ENCODE measurements at regions not wholly inside any gene's neighbourhood (a gene's known extent, or its start where the extent isn't known, plus 50 kb on each side); places are given as distances from the start of the nearest gene placed in this dataset.

DNA sequence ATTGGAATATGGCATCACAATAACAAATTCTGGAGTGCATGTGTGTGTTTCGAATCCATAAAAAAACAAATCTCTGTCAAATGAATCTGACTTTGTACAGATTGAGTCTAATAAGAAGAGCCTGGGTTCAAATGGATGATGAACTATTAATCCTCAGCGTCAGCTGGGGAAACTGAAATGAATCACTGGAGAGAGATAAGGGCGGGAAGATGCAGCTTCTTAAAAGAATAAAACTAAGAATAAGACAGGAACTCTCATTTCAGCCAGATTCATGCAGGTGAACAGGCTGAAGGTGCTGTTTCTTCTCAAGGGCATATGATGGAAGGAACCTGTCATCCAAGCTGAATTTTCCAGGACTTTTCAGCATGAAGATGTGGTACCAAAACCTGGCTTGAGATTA is 202.6 kb upstream of the TRIB2 start:
- WGBS, 2 donors, result 91 to 94% methylated on average over 3 of the region's 3 CpGs
- no peak overlapping the region for H3K4me3 ChIP-seq (replicated peaks in 1 of 3)
- H3K4me1 ChIP-seq, result no peaks in the 10 kb centered on the region
- H3K27me3 ChIP-seq, result no peaks in the 10 kb centered on the region
- DNase-seq, result no peak
- intact Hi-C loops (cut with DNase I), result no loop called here
- no peak for TF ChIP-seq POLR2A (IDR thresholded peaks at IDR 0.05)
- TF ChIP-seq, protein P1, sequence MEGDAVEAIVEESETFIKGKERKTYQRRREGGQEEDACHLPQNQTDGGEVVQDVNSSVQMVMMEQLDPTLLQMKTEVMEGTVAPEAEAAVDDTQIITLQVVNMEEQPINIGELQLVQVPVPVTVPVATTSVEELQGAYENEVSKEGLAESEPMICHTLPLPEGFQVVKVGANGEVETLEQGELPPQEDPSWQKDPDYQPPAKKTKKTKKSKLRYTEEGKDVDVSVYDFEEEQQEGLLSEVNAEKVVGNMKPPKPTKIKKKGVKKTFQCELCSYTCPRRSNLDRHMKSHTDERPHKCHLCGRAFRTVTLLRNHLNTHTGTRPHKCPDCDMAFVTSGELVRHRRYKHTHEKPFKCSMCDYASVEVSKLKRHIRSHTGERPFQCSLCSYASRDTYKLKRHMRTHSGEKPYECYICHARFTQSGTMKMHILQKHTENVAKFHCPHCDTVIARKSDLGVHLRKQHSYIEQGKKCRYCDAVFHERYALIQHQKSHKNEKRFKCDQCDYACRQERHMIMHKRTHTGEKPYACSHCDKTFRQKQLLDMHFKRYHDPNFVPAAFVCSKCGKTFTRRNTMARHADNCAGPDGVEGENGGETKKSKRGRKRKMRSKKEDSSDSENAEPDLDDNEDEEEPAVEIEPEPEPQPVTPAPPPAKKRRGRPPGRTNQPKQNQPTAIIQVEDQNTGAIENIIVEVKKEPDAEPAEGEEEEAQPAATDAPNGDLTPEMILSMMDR (IDR thresholded peaks at IDR 0.05), result no peak
- no peaks in the 10 kb centered on the region for H3K36me3 ChIP-seq
- no peak overlapping the region for H3K27ac ChIP-seq
- H3K9me3 ChIP-seq, result no peaks in the 10 kb centered on the region

DNA sequence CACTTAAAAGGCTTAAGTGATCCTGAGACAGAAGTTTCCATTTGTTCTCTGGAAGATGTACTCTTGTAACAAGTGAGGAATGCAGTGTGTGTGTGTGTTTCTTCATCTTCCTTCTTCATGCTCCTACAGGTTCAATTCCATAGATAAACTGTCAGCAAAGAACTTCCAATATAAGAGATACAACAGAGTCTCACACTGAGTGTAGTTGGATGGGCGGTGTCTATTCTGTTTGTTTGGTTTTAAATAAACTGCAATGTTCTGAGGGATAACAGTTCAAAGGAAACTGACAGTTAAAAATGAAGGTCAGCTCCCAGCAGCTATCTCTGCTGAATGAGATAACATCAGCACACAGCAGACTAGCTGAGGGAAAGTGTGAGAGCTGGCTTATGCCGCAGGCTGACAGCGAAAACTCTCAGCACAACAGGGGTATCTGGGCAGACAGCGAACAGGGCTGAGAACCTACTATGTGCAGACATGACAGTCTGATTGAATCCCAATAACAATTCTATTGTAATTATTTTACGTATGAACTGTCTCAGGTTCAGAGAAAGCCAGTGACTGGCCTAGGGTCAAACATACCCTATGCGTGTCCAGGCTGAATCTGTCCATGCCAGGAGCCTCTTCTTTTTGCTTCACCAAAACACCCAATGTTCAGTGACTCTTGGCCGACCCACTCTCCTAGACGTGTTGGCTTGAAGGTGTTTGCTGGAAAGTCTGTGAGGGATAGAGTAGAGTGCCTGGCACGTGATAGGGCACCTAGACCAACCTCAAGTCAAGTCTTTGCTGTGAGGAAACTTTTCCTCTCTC is 201.9 kb upstream of the TRIB2 start:
- Histone ChIP-seq H3K36me3 (no peaks in the 10 kb centered on the region), H3K27ac (no peak overlapping the region), H3K27me3 (no peaks in the 10 kb centered on the region), H3K9me3 (no peaks in the 10 kb centered on the region), H3K4me1 (no peaks in the 10 kb centered on the region), H3K4me3 (replicated peaks in 1 of 3) (no peak overlapping the region)
- intact Hi-C loops (cut with DNase I), result no loop called here
- DNase-seq, result no peak
- 84 to 88% methylated on average over 9 of the region's 9 CpGs for WGBS, 2 donors
- TF ChIP-seq, protein P1 (IDR thresholded peaks at IDR 0.05), result no peak
- no peak for TF ChIP-seq POLR2A (IDR thresholded peaks at IDR 0.05)

DNA sequence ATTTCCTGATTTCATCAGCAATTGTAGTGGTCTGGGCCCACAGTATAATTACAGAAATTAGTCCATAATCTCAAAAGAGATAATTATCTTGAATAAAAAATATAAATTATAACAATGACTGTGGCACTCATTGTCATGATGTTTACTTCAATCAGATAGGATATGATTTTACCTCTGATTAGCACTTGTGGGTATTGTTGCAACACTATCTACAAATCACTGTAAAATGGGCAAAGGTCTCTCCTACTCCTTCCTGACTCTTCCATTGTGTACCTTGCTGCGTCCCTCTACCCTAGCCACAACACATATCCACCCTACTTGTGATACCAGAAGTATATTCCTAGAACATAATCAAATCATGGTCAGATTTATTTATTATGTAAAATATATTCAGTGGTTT is 200.9 kb upstream of the TRIB2 start:
- intact Hi-C loops (cut with DNase I), result no loop called here
- no peak for DNase-seq
- 93 to 100% methylated on average over 1 of the region's 1 CpG for WGBS, 2 donors

DNA sequence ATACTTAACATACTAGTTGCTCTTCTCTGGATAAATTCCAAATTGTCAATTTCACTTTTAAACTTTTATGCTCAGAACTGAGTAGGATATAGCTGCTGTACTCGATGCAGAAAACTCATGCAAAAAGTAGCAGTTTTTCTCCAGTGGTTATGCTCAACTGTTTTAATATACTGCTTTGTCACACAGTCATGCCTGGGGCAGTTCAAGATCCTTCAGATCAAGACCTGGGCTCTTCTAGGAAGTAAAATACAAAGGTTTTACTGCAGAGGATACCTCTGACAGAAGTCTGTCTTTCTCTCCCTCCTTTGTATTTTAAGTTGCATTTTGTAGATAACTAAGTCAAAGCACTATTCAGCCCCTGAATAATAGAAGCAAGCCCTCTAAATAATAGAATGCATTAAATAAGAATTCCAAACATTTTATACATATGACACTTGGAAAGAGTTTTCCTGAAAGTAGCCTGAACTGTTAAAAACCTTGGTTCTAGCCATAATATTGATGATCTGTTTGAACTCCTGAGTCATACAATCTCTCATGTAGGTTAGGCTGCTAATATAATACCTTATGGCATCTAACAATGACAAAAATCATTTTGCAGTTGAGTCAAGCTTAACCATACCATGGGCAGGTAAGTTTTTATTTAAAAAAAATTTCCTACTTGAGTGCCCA is 183.3 kb upstream of the TRIB2 start:
- no peak for DNase-seq
- Histone ChIP-seq H3K27ac (no peak overlapping the region), H3K9me3 (no peaks in the 10 kb centered on the region), H3K27me3 (no peaks in the 10 kb centered on the region), H3K36me3 (no peaks in the 10 kb centered on the region), H3K4me1 (peaks cover 6 to 7% of the 10 kb centered on the region in 2 donors), H3K4me3 (replicated peaks in 1 of 3) (no peak overlapping the region)
- 70% methylated on average over 1 of the region's 1 CpG for WGBS, 2 donors
- intact Hi-C loops (cut with DNase I), result no loop called here
- TF ChIP-seq, protein P1 (IDR thresholded peaks at IDR 0.05), result no peak
- no peak for TF ChIP-seq POLR2A (IDR thresholded peaks at IDR 0.05)

More for the DNA sequence above, 200.9 kb upstream of the TRIB2 start:
- H3K36me3 ChIP-seq, result no peaks in the 10 kb centered on the region
- H3K9me3 ChIP-seq, result no peaks in the 10 kb centered on the region
- no peak for TF ChIP-seq POLR2A (IDR thresholded peaks at IDR 0.05)
- TF ChIP-seq, protein P1 (IDR thresholded peaks at IDR 0.05), result no peak
- H3K27me3 ChIP-seq, result no peaks in the 10 kb centered on the region
- H3K4me3 ChIP-seq (replicated peaks in 1 of 3), result no peak overlapping the region
- H3K27ac ChIP-seq, result no peak overlapping the region
- H3K4me1 ChIP-seq, result no peaks in the 10 kb centered on the region

DNA sequence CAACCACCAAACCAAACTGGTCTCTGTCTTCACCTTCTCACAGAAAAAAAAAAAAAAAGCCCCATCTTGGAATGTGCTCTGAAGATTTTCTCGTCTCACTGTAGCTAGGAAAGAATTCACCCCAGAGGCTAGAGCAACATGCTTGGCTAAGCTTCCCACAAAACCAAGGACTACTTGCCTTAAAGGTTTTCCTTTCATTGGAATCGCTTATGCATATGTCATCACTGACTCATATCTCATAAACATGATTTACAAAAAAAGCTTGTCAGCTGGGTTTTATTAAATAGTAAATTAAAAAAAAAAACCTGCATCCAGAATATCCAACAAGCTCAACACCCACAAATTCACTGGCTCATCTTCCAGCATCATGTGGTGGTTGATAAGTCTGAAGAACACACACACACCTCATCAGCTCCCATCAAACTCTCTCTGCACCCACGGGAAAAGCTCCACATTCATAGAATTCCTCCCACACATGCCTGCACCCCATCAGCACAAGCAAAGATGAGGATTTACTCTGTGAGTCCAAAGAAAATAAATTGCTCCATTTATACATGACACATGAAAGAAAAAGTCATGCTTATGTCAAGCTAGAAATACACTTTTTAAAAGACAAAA is 182.0 kb upstream of the TRIB2 start:
- H3K27ac ChIP-seq, result no peak overlapping the region
- H3K4me1 ChIP-seq, result peaks cover 14 to 19% of the 10 kb centered on the region in 2 donors
- intact Hi-C loops (cut with DNase I), result no loop called here
- no peak for DNase-seq
- no peaks in the 10 kb centered on the region for H3K9me3 ChIP-seq
- TF ChIP-seq, protein P1 (IDR thresholded peaks at IDR 0.05), result no peak
- no peak for TF ChIP-seq POLR2A (IDR thresholded peaks at IDR 0.05)
- H3K27me3 ChIP-seq, result no peaks in the 10 kb centered on the region
- 70 to 76% methylated on average over 3 of the region's 3 CpGs for WGBS, 2 donors
- no peaks in the 10 kb centered on the region for H3K36me3 ChIP-seq
- H3K4me3 ChIP-seq (replicated peaks in 1 of 3), result no peak overlapping the region
